ENCODE measurements at regions not wholly inside any gene's neighbourhood (a gene's known extent, or its start where the extent isn't known, plus 50 kb on each side); places are given as distances from the start of the nearest gene placed in this dataset.

GRCh38 chr4:121226362-121226761, 62.2 kb upstream of the TNIP3 start:
- DNase-seq = no peak

GRCh38 chr4:121221608-121222007, 57.5 kb upstream of the TNIP3 start:
- DNase-seq = no peak

GRCh38 chr4:121221201-121221600, 57.1 kb upstream of the TNIP3 start:
- DNase-seq = no peak

GRCh38 chr4:121220698-121221097, 56.6 kb upstream of the TNIP3 start:
- DNase-seq = no peak

GRCh38 chr4:121219227-121219626, 55.1 kb upstream of the TNIP3 start:
- DNase-seq = no peak

GRCh38 chr4:121217351-121217750, 53.2 kb upstream of the TNIP3 start:
- DNase-seq = no peak

GRCh38 chr4:121216461-121216860, 52.3 kb upstream of the TNIP3 start:
- no peak for DNase-seq

- DNase-seq = no peak
Observed at GRCh38 chr4:121213940-121214339, 49.8 kb upstream of the TNIP3 start.

All from activated CD4-positive, alpha-beta T cell treated with anti-CD3 and anti-CD28 coated beads, Interleukin-2, amount 50 U/mL, for 4 hours (primary cell).